ENCODE measurements at regions not wholly inside any gene's neighbourhood (a gene's known extent, or its start where the extent isn't known, plus 50 kb on each side); places are given as distances from the start of the nearest gene placed in this dataset.
A peak's percentile ranks its signal among the peaks of the same experiment; 100 is the strongest.
"Not testable (repeated sequence)": the region's sequence is repeated elsewhere in the genome, so short reads cannot be mapped to it uniquely, and the experiment has no call there.

- DNase-seq, result no peak
Observed at GRCh38 chr3:153762411-153763235, 358.6 kb upstream of the ARHGEF26 start.

DNA sequence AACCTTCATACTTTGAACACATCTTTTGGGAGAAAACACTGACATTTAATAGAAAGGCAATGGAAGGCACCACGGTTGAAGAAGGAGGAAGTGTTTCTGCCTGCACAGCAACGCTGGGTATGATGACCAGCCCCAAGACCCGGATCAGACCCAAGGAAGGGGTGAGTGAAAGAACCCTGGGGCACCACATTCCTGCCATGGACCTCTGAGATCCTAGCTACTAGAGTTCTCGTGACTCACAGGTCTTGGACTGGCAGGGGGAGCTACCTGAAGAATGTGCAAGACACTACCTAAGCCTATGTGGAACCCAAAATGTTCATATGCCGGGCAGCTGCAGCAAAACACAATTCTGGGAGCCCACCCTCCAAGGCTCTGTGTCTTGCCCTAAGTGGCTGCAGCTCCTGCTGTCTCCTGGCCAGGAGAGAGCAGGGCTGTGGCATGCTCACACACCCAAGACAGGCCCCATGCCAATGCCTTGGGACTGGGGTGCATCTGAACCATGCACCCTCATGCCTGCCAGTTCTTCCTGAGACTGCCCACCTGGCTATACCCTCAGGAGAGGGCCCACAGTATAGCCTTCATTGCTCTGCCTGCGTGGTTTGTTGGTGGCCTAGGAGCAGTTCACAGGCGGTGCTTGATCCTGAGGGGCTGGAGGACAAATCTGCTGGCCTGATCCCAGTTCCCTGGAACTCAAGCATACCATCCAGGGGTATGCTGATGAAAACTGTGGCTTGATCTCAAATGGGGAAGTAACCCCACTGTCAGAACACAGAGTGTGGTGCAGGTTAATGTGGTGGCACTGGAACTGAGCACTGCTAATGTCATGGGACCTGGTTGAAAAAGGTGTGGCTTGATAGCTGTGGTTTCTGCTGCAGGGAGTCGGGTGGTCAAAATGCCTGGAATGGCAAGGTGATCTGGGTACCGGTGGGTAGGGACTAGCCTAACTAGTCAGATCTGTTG lies 353.3 kb upstream of the ARHGEF26 start:
- no peak for DNase-seq

DNA sequence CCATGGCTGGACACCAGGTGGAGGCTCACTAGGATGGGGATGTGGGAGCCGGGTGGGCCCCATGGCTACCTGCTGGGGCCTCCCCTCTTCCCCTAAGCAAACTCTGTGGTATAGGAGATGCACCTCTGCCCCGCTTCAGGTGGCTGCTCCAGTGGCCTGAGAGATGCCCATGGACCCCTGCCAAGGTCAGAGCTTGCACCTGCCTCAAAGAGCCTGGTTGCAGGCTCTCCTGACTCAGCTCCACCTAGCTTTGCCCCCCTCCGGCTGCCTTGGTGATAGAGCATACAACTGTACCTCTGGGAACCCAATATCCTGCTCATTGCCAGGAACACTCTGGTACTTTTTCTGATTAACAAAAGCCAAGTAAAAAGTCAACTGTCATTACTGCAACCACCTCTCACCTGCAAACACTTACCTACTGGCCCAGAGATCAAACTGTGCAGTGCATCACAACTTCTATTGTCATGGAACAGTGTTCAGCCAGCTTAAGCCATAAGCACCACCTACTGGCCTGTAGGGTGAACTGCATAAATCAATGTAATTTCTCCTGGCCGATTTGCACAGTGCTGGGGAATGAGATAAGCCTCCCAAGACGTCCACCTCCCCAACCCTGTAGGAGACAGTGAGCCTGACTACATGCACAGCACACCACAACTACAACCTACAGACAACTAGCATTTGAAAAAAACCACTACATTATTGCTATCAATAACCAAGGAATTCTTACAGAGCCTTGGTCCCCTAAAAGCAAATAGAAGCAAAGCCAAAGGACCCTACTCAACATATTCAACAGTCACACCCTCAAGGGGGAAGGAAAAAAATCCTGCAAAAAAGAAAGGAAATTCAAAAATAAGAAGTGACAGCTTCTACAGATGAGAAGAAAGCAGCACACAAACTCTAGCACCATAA lies 352.4 kb upstream of the ARHGEF26 start:
- peak; percentile 80 for DNase-seq

GRCh38 chr3:153783106-153783505 lies 338.1 kb upstream of the ARHGEF26 start:
- no peak for DNase-seq

- no peak for DNase-seq
Observed at GRCh38 chr3:153783741-153784480, 337.3 kb upstream of the ARHGEF26 start.

DNA sequence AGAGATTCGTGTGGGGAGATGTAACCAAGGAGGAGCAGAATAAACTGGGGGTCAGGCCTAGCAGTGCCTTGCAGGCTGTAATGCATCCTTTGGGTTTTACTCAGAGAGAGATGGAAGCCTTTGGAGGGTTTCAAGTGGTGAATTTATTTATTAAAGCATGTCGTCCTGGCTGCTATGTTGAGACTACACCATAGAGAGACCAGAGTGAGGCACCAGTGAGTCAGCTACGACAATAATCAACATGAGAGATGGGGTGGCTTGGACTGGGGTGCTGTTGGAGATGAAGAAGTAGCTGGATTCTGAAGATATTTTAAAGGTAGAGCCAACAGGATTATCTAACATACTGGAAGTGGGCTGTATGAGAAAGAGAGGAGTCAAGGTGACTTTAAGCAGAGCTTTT lies 335.3 kb upstream of the ARHGEF26 start:
- no peak for DNase-seq

GRCh38 chr3:153789380-153789779 lies 331.8 kb upstream of the ARHGEF26 start:
- DNase-seq, result no peak

- not testable (repeated sequence) for DNase-seq
Observed at GRCh38 chr3:153797056-153797455, 324.1 kb upstream of the ARHGEF26 start.

DNA sequence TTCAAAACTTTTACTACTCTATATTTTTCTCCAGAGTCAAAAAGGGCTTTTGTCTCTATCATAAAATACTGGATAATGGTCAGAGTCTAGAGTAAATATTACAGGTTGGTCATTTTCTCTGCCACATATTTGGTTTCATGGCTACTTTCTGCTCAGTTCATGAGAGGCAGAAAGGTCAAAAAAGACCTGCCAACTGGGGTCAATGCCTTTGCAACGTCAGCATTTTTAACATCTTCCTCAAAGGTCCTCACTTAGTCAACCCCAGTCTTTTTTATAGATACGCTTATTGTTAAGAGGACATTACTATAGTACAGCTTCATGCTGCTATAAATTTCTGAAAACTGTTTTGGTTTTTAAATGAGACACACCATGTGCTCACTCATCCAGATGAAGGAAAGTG lies 312.1 kb upstream of the ARHGEF26 start:
- no peak for DNase-seq

DNA sequence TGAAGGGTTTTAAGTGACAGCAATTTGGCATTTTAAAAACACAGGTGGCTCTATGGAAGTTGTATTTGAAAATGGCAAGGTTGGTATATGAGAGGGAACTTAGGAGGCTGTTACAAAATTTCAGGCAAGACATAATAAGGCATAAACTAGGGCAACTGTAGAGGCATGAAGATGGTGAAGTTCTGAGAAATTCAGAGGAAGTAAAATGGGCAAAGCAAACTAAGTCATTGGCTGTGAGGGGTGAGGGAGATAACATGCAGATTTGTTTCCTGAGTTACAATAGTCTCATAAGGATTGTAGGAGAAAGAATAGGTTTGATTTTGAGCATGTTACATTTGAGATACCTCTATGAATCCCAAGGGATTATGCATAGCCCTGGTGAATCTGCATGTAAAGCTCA lies 302.9 kb upstream of the ARHGEF26 start:
- DNase-seq, result peak; percentile 5

GRCh38 chr3:153820035-153820434 lies 301.2 kb upstream of the ARHGEF26 start:
- DNase-seq, result no peak

DNA sequence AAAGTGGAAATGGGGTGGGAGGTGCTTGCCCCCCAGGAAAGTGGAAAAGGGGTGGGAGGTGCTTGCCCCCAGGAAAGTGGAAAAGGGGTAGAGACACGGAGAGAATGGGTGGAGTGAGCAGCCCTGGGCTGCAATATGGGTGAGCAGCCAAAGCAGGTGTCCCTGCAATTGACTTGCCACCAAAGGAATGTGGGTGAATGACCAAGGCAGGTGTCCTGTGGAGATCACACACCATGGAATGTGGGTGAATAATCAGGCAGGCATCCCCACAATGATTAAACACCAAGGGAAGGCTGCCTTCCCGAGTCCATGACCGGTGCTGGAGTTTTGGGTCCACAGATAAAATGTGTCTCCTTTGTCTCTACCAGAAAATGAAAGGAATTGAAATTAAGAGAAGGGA lies 292.8 kb upstream of the ARHGEF26 start:
- DNase-seq, result not testable (repeated sequence)

GRCh38 chr3:153829606-153830170 lies 291.5 kb upstream of the ARHGEF26 start:
- DNase-seq, result peak; percentile 12

GRCh38 chr3:153830552-153830951 lies 290.6 kb upstream of the ARHGEF26 start:
- DNase-seq, result no peak

GRCh38 chr3:153835540-153835939 lies 285.6 kb upstream of the ARHGEF26 start:
- no peak for DNase-seq

- DNase-seq, result no peak
Observed at GRCh38 chr3:153840487-153840886, 280.7 kb upstream of the ARHGEF26 start.

DNA sequence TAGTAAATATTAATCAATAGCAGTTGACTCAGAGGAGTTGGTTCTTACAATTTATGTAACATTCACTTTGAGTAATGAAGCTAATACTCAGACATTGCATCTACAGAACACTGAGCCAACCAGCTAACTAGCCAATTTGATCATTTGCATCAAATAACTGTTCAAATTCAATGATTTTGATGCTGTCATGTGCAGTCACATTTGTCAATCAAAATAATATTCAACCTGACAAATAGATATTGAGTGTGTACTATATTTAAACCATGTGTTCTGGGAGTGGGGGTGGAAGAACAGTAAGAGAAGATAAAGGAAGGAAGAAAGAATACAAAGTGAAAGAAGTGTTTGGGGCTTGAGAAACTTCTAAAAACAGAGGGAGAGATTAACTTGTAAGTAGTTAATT lies 277.2 kb upstream of the ARHGEF26 start:
- no peak for DNase-seq

- DNase-seq, result no peak
Observed at GRCh38 chr3:153845311-153845710, 275.9 kb upstream of the ARHGEF26 start.

GRCh38 chr3:153848702-153849101 lies 272.5 kb upstream of the ARHGEF26 start:
- DNase-seq, result no peak

DNA sequence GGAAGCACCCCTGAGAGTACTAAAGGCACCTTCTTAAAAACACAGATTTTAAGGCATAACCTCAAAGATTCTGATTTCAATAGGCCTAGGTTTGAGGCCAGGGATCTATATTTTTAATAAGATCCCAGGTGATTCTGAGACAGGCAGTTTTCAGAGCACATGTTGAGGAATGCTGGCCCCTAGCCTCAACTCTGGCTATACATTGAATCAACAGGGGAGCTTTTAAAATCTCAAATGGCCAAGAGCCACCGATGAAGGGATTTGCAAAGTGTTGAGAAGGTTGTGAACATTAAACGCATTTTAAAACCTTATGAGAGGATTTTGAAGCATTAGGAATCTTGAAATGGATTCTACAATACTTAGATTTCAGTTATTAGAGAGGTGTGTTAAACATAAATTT lies 268.8 kb upstream of the ARHGEF26 start:
- no peak for DNase-seq

- DNase-seq, result no peak
Observed at GRCh38 chr3:153853163-153853562, 268.0 kb upstream of the ARHGEF26 start.

GRCh38 chr3:153855772-153856171 lies 265.4 kb upstream of the ARHGEF26 start:
- peak; percentile 6 for DNase-seq
